ENCODE measurements at regions not wholly inside any gene's neighbourhood (a gene's known extent, or its start where the extent isn't known, plus 50 kb on each side); places are given as distances from the start of the nearest gene placed in this dataset.

DNA sequence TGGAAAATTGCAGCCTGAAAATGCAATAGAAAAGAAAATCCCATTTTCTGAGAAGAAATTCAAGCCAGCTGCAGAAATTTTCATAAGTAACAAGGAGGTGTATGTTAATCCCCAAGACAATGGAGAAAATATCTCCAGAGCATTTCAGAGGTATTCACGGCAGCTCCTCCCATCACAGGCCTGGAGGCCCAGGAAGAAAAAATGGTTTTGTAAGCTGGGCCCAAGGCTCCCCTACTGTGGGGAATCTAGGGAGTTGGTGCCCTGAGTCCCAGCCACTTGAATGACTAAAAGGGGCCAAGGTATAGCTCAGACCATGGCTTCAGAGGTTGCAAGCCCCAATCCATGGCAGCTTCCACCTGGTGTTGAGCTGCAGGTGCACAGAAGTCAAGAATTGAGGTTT, 93.3 kb upstream of the ZNF267 start:
- Histone ChIP-seq H3F3A (ENCODE audit: insufficient read depth) (no peaks in the 10 kb centered on the region), H3K36me3 (ENCODE audit: low read length) (no peaks in the 10 kb centered on the region), H2AFZ (ENCODE audit: low read depth, low read length, severe bottlenecking) (no peak overlapping the region), H3K9ac (ENCODE audit: low read length) (no peak overlapping the region), H3K4me3 (ENCODE audit: insufficient read depth, low read length, poor library complexity, severe bottlenecking) (no peak overlapping the region), H4K20me1 (ENCODE audit: low read depth, low read length) (no peaks in the 10 kb centered on the region), H3K27me3 (ENCODE audit: low read length) (no peaks in the 10 kb centered on the region), H3K9me2 (replicated peaks; ENCODE audit: insufficient read depth, low read length) (no peaks in the 10 kb centered on the region), H3K9me3 (ENCODE audit: insufficient read depth, low read length) (peaks cover 13% of the 10 kb centered on the region; the same call in 1 of the 2 replicates), H3K27ac (ENCODE audit: low read depth, low read length) (no peak overlapping the region), H3K79me2 (ENCODE audit: insufficient read depth, low read length) (no peaks in the 10 kb centered on the region), H3K4me2 (ENCODE audit: low read depth, low read length, poor library complexity, severe bottlenecking) (no peak overlapping the region)
- TF ChIP-seq EZH2phosphoT487 (conservative IDR thresholded peaks at IDR 0.05; ENCODE audit: low read length), result no peak
- TF ChIP-seq, protein P1, sequence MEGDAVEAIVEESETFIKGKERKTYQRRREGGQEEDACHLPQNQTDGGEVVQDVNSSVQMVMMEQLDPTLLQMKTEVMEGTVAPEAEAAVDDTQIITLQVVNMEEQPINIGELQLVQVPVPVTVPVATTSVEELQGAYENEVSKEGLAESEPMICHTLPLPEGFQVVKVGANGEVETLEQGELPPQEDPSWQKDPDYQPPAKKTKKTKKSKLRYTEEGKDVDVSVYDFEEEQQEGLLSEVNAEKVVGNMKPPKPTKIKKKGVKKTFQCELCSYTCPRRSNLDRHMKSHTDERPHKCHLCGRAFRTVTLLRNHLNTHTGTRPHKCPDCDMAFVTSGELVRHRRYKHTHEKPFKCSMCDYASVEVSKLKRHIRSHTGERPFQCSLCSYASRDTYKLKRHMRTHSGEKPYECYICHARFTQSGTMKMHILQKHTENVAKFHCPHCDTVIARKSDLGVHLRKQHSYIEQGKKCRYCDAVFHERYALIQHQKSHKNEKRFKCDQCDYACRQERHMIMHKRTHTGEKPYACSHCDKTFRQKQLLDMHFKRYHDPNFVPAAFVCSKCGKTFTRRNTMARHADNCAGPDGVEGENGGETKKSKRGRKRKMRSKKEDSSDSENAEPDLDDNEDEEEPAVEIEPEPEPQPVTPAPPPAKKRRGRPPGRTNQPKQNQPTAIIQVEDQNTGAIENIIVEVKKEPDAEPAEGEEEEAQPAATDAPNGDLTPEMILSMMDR (IDR thresholded peaks at IDR 0.05; ENCODE audit: insufficient read depth, low read length, poor library complexity, severe bottlenecking), result no peak

DNA sequence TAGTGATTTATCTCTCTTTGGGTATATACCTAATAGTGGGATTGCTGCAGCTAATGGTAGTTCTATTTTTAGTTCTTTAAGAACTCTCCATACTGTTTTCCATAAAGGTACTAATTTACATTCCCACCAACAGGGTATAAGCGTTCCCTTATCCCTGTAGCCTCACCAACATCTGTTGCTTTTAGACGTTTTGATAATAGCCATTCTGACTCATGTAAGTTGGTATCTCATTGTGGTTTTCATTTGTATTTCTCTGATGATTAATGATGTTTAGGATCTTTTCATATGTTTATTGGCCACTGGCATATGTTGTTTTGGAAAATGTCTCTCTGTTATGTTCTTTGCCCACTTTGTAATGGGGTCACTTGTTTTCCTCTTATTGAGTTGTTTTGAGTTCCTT, 88.5 kb upstream of the ZNF267 start:
- H3K4me3 ChIP-seq (ENCODE audit: insufficient read depth, low read length, poor library complexity, severe bottlenecking), result no peak overlapping the region
- TF ChIP-seq, protein P1 (IDR thresholded peaks at IDR 0.05; ENCODE audit: insufficient read depth, low read length, poor library complexity, severe bottlenecking), result no peak
- no peak for TF ChIP-seq EZH2phosphoT487 (conservative IDR thresholded peaks at IDR 0.05; ENCODE audit: low read length)
- no peaks in the 10 kb centered on the region for H3K9me2 ChIP-seq (replicated peaks; ENCODE audit: insufficient read depth, low read length)
- H3K27me3 ChIP-seq (ENCODE audit: low read length), result no peaks in the 10 kb centered on the region
- H3K4me2 ChIP-seq (ENCODE audit: low read depth, low read length, poor library complexity, severe bottlenecking), result no peak overlapping the region
- no peaks in the 10 kb centered on the region for H4K20me1 ChIP-seq (ENCODE audit: low read depth, low read length)
- peaks cover 18% of the 10 kb centered on the region for H3K9me3 ChIP-seq (ENCODE audit: insufficient read depth, low read length)
- H3K36me3 ChIP-seq (ENCODE audit: low read length), result no peaks in the 10 kb centered on the region
- H3F3A ChIP-seq (ENCODE audit: insufficient read depth), result no peaks in the 10 kb centered on the region
- no peak overlapping the region for H3K27ac ChIP-seq (ENCODE audit: low read depth, low read length)
- no peaks in the 10 kb centered on the region for H3K79me2 ChIP-seq (ENCODE audit: insufficient read depth, low read length)
- no peak overlapping the region for H3K9ac ChIP-seq (ENCODE audit: low read length)
- H2AFZ ChIP-seq (ENCODE audit: low read depth, low read length, severe bottlenecking), result no peak overlapping the region

DNA sequence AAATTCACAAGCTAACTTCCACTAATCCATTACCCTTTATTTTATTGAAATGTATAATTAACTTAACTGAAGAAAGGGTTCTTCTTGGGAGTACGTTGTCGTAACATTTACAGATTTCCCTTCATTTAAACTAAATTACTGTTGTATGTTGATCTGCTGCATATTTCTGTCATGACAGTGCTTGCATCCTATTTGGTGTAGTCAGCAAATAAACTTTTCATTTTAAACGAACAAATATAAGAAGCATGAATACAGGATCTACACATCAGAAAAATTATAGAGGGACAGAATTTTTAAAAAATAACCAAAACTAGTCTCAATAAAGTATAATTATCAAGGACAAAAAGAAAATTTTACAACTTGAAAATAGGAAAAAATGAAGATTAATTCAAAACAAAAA, 66.5 kb upstream of the ZNF267 start:
- Histone ChIP-seq H3K4me2 (ENCODE audit: low read depth, low read length, poor library complexity, severe bottlenecking) (no peak overlapping the region), H3K36me3 (ENCODE audit: low read length) (no peaks in the 10 kb centered on the region), H3K4me3 (ENCODE audit: insufficient read depth, low read length, poor library complexity, severe bottlenecking) (no peak overlapping the region), H3K27ac (ENCODE audit: low read depth, low read length) (no peak overlapping the region), H3K9ac (ENCODE audit: low read length) (no peak overlapping the region), H3F3A (ENCODE audit: insufficient read depth) (no peaks in the 10 kb centered on the region), H3K9me3 (ENCODE audit: insufficient read depth, low read length) (no peaks in the 10 kb centered on the region), H3K27me3 (ENCODE audit: low read length) (no peaks in the 10 kb centered on the region), H2AFZ (ENCODE audit: low read depth, low read length, severe bottlenecking) (no peak overlapping the region), H4K20me1 (ENCODE audit: low read depth, low read length) (no peaks in the 10 kb centered on the region), H3K79me2 (ENCODE audit: insufficient read depth, low read length) (no peaks in the 10 kb centered on the region), H3K9me2 (replicated peaks; ENCODE audit: insufficient read depth, low read length) (no peaks in the 10 kb centered on the region)
- TF ChIP-seq EZH2phosphoT487 (conservative IDR thresholded peaks at IDR 0.05; ENCODE audit: low read length), result no peak
- TF ChIP-seq, protein P1 (IDR thresholded peaks at IDR 0.05; ENCODE audit: insufficient read depth, low read length, poor library complexity, severe bottlenecking), result no peak

All from SU-DHL-6 (cell line).